GM21825 (cell line): ENCODE measurements at regions not wholly inside any gene's neighbourhood (a gene's known extent, or its start where the extent isn't known, plus 50 kb on each side); places are given as distances from the start of the nearest gene placed in this dataset.
"Not testable (repeated sequence)": the region's sequence is repeated elsewhere in the genome, so short reads cannot be mapped to it uniquely, and the experiment has no call there.

Source experiments
- ATAC-seq: cut with Tn5 transposase; IDR thresholded peaks from one replicate; pipeline ENCODE4 v1.9.1; 2021; ENCODE audit warnings: mild to moderate bottlenecking, moderate library complexity; ENCODE audit not compliant: unreplicated experiment

DNA sequence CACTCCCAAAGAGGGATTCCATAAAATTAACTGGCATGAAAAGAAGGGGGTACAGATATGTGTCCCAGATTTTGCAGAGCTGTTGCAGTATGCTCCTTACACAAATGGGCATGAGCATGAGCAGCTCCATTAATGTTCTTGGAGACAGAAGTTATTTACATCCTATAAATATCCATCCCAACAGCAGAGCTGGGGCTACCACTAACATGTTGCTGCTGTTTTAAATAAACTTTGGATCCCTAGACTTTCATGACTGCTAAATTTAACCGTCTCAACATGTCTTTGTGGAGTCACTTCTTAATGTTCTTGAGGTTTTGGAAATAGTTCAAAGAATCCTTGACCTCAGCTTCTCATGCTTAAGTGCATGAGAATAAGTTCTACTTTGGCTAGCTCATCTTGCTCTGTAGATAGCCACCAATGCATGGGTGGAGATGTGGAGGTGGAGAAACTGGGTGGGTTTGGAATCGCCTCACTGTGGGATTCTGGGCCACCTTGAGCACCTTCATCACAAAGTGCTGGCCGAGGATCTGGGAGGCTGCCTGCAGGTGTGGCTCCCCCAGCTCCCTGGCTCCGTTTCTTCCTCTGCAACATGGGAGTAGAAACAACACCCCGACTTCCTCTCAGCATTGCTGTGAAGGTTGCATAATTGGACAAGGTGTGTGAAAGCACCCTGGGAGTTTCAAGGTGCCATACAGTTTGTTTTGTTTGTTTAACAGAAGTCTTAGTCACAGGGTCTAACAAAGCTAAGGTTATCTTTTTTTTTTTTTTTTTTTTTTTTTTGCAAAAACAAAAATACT lies 307.2 kb downstream of the MYCN start:
- ATAC-seq: no peak

DNA sequence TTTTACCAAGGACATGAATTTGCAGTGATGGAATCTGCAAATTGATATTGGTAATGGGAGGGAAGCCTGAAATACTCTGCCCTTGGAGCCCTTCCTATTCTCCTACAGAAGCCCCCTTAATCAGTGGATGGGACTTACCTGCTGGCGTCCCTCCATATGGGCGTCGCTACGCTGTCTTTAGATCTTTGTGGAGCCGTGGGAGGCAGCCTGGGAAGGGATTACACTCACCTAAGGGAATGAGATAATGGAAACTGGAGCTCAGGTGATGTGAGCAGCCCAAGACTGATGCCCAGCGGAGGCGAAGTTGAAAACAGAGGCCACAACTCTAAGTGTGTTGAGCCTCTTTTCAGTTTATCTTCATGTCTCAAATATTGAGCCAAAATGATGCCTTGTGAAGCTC lies 306.6 kb downstream of the MYCN start:
- no peak for ATAC-seq

DNA sequence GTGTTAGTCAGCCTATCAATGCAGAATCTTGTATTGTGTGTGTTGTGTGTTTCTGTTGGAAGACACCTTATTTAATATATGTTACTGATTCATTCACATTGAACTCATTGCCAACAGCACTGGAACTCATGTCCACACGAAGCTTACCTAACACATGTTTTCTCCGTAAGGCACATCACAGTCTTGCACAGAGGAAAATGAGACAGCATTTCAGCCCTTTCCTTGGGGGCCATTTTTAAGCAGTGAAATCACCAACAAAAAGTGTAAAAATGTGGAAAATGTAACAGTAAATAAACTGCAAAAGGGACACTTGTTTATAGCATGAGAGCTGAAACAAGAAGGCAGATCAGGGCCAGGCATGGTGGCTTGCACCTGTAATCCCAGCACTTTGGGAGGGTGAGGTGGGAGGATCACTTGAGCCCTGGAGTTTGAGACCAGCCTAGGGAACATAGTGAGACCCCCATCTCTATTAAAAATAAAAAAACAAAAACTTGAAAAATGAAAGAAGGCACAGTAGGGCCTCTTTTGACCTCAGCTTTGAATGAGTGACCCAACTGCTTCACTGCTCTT lies 306.0 kb downstream of the MYCN start:
- no peak for ATAC-seq

DNA sequence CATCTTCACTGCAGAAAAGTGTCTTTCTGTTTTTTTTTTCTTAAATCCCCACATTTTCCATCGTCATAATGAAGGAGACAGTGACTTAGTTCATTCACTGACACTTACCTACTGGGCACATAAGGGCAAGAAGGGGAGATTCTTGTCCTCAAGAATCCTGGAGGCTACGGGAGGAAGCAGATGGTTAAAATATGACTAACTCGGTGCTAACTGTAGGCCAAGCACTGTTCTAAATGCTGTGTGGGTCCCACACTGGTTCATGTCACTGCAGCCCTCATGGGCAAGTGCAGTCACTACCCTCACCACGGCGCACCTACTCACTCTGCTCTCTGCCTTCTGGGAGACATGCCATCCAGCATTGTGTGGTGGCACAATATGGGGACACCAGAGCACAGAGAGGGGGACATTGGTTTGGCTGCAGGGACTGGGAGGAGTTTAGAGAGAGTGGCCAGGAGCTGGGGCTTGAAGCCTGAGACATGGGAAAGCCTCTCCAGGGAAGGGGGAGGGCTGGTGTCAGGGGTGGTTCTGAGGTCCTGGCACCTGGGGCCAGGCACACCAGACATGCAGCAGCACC lies 305.2 kb downstream of the MYCN start:
- no peak for ATAC-seq

DNA sequence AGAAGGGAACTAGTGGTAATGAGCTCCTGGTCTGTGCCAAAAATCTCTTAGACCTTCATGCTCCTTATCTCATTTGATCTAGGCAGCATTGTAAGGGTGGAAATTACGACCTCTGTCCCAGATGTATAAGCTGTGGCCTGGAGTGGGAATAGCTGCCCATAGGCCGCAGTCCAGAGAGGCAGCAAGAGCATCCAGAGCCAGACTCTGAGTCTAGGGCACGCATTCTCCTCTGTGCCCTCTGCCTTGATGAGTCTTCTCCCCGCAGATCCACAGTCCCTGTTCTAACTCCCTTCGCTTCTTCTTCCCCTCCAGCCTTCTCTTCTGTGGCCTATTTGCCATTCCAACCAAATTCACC lies 304.6 kb downstream of the MYCN start:
- ATAC-seq: no peak

DNA sequence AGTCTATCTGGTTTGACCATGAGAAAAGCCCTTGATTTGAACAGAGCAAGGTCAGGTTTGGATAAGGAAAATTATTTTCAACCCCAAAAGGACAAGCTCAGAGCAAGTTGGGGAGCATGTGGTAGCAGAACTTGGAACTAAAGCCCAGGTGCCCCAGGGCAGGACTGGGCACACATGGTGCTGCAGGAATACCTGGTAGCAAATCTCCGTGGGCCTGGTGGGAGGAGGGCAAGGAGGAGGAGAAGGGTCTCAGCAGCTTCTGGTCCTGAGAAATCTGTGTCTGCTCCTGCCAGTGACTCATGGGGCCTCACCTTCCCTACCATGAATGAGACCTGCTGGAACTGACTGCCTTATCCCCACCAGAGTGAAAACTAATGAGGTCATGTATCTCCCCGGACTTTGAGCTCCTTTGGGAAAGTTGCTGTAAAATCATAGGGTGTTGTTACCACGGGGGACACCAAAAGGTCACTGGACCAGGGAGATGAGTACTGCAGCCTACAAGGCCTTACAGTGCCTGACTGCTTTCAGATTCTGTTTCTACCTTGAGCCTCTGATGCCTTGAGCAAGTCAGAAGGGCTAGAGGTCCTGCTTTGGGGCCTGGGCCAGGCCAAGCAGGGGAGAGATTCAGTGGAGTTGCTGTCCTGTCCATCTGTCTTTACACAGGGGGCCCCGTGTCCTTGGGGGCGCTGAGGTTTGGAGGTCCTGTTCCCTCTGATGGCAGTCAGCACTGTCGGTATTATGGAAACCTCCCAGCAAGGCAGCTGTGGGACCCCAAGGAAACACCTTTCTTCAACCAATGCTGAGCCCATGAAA lies 304.0 kb downstream of the MYCN start:
- ATAC-seq: no peak

DNA sequence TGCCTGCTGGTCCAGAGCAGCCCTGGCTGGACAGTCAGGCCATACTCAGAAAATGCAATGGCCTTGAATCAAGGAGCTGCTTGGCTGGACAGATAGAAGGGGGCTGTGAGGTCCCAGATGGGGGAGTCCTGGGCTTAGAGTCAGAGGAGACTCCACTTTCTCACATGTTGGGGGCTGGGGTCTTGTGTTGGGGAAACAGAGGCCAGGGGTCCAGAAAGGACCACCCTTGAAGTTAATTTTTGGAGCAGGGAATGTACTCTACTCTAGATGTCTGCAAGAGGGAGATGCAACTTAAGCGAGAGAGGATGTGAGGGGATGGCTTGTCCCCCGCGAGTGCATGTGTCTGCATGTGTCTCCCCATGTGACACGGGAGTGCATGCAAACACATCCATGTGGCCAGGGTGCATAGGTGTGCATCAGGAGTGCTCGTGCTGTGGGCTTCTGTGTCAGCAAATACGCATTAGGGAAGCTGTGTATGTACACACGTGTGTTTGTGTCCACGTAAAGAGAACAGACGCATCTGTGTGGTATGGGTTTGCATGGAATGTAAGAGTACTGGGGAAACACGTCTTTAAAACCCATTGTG lies 303.2 kb downstream of the MYCN start:
- no peak for ATAC-seq

DNA sequence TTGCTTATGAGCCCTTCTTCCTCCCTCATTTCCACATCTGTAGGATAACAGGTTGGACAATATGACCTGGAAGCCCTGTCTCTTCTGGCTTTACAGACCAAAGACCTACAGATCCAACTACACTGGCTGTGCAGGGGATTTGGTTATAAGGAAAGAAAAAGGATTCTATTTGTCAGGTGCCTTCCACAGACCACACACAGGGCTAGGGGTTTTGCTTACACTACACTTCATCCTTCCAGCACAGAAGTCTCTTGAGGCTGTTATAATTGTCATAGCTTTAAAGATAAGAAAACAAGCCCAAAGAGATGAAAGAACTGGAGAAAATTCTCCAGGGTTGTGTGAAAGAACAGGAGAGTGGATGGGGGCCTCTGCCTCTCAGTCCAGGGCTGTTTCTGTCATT lies 302.6 kb downstream of the MYCN start:
- no peak for ATAC-seq

DNA sequence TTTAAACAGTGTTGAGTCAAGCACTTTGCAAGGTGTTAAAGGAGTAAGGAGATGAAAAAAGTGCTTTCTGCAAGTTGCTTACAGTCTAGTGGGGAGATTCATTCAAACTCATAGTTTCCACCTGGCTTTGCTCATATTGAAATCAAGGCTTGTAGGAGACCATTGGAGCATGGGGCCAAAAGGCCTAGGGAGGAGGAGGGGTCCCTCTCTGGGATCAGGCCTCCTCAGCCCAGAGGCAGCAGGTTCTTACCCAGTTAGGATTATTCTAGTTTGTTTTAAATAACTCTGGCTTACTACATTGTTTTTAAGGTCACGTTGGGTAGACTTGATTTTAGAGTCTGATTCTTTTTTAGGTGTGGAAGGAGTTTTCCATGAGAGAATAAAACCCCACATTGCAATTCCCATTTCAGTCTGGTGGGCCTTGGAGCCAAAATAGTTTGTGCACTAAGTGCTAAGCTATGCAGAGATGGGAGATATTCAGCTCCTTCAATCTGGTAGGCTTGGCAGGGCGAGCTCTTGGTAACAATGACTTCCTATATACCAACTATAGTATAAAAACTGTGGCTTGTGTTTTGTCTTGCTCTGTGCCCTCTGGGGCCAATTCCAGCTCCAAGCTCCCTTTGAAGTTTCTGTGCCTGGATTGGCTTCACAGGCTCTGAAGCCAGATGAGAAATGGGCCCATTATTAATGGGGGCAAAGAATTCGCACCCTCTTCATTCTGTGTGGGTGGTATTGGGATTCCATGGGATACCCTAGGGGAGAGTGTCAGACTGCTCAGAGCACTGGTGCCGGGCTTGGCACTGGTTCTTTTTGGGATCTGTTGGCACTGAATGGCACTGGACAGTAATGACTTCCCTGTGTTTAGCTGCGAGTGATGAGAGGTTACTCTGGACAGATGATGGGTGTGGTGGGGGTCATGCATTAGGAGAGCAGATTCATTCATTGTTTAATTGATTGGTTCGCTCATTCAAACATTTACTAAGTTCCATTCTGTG lies 301.1 kb downstream of the MYCN start:
- no peak for ATAC-seq

DNA sequence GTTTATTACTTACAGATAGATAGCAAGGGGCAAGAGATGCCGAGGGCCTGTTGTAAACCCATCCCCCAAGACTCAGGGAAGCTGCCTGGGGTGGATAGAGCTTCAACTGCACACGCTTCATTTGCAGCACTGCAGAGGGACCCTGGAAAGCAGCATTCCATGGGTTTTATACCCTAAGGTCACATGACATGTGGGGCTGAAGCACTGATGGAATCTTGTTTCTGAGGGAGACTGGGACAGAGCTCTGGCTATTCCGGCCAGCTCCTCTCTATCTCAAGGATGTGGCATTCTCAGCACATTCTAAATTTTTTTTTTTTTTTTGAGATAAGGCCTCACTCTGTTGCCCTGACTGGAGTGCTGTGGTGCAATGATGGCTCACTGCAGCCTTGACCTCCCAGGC lies 300.1 kb downstream of the MYCN start:
- ATAC-seq: no peak

DNA sequence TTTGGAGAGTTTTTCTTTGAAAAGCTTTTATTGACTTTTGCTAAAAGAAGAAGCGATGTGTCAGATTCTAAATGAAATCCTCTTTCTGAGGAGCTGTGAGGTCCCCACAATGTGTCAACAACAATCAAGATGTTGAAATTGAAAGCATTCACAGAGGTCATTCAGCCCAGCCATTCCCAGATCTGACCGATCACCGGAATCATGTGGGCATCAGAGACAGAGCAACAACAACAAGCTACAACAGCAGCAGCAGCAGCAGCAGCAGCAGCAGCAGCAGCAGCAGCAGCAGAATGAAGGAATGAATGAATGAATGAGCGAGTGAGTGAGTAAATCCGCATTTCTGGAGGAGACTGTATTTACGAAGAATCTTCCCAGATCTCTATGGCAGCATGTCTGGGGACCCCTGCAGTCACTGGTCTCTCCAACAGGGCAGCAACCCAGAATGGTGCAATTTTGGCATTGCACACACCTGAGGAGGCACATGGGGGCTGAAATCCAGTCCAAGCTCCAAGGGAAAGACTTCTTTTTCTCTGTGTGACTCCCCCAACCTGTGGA lies 299.0 kb downstream of the MYCN start:
- ATAC-seq: no peak

DNA sequence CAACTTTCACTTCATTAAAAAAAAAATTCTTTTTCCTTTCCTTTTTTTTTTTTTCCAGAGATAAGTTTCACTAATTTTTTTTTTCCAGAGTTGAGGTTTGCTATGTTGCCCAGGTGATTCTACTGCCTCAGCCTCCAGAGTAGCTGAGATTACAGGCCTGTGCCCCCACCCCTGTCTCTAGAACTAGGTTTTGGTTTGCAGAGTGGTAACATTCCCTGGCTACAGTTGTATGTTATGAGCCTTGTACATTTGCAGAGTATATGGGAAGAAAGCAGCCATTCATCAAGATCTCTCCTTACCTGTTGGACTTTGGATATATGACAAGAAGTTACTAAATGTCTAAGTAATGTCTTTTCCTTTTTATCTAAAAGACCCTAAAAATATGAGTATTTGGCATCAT lies 298.4 kb downstream of the MYCN start:
- no peak for ATAC-seq

DNA sequence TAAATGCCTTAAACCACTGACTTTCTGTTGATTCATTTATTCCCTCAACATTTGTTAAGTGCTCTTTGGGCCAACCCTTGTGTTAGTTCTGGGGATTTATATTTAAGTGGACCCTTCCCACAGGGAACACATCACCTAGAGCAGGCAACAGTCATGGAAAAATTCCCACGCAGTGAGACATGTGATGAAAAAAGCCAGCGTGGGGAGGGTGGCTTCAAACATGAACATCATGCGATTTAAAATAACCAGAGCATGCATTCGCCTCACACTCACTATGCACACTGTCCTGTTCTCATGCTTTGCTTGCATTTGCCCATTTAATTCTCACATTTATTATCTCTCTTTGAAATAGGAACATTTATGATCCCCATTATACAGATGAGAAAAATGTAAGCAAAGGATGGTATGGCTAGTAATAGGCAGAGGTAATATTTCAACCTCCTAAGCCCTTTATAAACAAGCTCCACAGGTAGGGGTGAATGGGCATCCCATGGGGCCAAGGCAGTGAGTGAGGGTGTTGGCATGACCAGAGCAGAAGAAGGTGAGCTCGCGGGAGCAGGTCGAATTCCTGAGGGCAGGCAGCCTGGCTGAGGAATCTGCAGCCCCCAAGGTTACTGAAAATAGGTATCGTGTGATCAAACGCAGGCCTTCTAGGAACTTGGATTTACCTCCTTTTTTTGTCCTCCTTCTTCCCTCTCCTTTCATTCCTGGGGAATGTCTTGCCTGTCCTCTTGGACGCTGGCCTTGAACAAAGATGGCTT lies 297.8 kb downstream of the MYCN start:
- no peak for ATAC-seq

DNA sequence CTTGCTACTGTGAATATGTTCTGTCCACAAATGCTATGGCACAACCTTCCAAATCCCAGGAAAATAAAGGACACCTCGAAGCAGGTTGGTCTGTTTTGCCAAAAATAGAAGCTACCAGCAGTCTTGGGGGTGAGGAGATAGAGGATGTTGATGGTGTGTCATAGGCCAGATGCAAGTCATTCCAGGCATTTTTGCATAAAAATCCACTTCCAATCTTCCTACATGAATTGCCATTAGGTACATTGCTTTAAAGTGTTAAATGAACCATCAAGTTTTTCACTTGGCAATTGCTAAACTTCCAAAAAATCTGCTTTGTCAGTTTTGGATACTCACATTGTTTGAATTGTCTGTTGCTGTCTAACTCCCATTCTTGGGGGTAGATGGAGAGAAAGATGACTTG lies 295.4 kb downstream of the MYCN start:
- ATAC-seq: no peak

DNA sequence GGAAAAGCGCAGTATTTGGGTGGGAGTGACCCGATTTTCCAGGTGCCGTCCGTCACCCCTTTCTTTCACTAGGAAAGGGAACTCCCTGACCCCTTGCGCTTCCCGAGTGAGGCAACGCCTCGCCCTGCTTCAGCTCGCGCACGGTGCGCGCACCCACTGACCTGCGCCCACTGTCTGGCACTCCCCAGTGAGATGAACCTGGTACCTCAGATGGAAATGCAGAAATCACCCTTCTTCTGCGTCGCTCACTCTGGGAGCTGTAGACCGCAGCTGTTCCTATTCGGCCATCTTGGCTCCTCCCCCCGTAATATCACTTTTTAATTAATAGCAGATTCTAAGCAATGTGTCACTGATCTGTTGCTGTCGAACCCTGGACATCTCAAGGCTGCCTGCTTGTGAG lies 294.9 kb downstream of the MYCN start:
- not testable (repeated sequence) for ATAC-seq

DNA sequence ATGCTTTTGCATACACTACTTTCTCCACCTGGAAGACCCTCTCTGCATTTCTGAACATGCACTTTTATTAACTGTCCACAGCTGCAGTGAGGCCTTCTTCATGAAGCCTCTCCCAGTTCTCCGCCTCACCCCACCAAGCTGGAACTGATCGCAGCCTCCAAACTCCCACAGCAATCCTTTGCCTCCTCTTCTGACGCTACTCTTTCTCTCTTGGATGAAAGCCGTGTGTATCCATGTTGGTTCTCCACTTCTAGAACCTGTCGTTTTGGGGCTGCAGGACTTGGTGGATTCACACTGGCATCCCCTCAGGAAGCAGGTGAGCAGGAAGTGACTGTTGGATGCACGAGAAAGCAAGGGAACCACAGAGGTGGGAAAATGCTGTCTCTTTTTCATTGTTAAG lies 288.6 kb downstream of the MYCN start:
- no peak for ATAC-seq

DNA sequence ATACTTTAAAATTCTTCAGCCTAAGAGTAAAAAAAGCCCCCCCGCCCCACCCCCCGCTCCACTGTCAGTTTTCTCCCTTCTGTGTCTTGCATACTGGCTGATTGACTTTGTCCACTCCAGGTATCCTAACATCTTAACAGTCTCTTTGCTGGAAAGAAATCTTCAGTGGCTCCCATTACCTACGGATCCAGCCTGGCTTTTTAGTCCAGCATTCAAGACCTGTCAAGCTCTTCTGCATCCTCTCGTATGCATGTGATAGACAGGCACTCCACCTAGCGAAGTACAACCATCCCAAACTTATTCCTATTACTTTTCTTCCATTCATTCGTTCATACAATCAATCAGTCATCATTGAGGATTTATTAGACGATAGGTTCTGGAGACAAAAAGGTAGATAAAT lies 288.1 kb downstream of the MYCN start:
- ATAC-seq: no peak

DNA sequence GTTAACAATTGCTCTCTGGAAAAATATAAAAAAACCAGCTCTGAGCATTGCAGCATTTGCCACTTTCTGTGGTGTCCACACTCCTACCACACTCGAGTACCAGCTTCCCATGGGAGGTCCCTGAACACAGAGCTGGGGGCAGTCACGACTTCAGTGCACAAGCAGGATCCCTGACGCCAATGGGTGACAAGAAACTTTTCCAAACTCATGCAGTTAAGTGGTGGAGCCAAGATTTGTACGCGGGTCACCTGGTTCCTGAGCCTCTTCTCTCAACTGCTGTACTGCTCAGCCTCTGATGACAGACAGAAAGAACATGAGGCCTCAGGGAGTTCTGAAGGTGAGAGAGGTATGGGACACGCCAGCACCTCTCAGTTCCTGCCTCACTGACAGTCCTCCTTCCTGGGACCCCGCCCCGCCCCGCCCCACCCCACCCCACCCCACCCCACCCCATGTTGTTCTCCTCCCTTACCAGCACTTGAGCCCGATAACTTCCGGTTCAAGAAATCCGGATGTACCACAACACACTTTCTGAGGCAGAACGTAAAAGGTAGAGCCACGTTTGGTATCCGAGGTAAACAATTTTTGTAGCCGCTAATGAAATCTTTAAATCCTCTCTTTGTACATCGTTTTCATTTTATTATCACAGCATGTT lies 287.6 kb downstream of the MYCN start:
- ATAC-seq: no peak
